NCI-H146 treated with DMSO at 0.1 percent for 48 hours (cell line): ENCODE measurements at regions not wholly inside any gene's neighbourhood (a gene's known extent, or its start where the extent isn't known, plus 50 kb on each side); places are given as distances from the start of the nearest gene placed in this dataset.
"Not testable (repeated sequence)": the region's sequence is repeated elsewhere in the genome, so short reads cannot be mapped to it uniquely, and the experiment has no call there.

Experiments
- DNase-seq: peaks from one replicate; lab custom pipeline; 2025; ENCODE audit not compliant: unreplicated experiment; lab: John Stamatoyannopoulos, UW

DNA sequence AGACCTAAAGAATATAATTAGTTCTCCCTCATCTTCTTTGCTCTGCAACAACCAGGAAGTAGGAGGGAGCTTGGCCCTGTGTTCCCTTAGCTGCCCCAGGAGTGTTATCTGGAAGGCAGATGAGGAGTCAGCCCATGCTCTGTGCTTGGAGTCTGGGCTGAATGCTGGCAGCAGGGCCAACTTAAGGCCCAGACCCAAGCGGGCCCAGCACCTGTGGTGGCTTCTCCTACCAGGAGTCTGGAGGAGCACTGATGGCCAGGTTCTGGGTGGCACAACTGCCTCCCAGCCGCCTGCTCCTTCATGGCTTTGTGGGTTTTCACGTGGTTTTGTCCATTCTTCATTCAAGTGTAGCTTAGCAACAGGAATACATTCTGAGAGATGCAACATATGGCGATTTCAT, 1910.7 kb upstream of the LRRTM1 start:
- no peak for DNase-seq

DNA sequence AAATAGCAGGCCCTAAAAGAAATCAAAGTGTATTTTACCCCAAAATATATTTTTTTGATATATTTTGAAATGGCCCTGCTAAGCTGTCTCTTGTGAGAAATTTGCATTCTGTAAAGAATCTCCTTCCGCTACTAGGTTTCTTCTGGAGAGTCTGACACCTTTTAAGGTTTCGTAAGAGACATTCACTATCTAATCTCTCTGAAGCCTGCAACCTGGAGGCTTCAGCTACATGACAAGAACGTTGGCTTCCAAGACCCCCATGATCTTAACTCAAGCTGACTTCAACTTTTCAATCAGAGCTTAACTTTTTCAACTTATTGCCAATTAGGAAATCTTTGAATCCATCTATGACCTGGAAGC, 1894.9 kb upstream of the LRRTM1 start:
- DNase-seq = no peak

DNA sequence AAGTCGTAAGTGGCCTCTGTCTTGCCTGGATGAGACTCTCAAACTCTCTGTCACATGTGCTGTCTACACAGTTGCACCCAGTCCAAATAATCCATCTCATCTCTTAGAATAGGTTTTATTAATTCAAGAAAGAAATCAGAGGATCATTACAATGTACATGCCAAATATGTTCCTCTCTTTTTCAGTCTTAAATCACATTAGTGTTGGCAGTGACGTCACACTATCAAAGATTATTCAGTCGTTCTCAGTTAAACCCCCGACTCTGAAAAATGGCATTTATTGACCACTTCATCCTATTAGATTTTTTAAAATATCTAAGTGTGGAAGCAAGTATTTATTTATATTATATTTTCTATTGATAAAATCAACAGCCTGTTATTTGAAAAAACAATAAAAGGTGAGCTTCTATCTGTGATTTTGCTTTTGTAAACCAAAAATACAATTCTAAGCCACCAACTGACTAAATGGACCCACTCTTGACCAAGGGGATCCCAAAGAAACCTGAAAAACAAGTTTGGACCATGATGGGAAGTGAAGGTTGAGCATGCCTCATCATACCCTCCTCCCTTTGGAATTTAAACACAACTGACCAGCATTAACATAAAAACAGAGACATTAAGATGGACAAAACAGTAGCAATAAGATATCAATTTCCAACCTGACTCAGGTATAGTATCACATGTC, 1894.4 kb upstream of the LRRTM1 start:
- no peak for DNase-seq

DNA sequence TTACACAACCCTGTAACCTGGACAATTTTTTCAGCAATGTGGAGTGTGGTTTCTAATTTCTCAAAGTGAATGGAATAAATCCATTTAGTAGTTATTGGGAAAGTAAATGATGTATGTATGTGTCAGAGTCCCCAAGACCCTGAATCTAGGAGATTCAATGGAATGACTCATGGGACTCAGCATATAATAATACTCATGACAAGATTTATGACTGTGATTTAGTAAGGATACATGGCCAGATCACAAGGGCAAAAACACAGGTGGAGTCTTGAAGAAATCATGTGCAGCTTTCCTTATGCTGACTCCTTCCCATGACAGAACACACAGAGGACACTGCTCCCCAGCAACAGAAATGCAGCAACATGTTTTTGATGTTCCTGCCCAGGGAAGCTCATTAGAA, 1877.7 kb upstream of the LRRTM1 start:
- DNase-seq = no peak

DNA sequence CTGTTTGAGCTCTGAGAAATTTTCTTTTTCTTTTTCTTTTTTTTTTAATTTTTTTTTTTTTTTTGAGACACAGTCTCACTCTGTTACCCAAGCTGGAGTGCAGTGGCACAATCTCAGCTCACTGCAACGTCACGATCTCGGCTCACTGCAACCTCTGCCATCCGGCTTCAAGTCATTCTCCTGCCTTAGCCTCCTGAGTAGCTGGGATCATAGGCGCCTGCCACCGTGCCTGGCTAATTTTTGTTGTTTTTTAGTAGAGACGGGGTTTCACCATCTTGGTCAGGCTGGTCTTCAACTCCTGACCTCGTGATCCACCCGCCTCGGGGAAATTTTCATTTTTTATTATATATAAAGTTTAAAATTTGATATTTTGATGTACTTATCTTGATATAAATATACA, 1870.7 kb upstream of the LRRTM1 start:
- DNase-seq = not testable (repeated sequence)

DNA sequence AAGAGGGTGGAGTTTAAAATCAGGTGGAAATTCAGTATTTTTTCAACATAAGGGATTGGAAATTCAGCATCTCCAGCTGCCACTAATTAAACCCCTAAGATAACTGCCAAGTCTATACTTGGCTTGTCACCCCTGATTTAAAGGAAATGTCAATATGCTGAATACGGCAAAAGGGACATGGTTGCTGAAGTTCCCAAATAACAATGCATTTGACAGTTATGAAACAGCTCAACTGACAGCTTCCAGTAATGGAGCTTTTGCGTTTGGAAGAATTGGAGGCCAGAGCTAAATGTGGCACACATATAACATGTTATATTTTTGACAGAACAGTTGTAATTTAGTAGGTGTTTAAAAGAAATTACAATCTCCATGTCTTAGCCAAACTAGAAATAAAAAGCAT, 1867.9 kb upstream of the LRRTM1 start:
- no peak for DNase-seq

DNA sequence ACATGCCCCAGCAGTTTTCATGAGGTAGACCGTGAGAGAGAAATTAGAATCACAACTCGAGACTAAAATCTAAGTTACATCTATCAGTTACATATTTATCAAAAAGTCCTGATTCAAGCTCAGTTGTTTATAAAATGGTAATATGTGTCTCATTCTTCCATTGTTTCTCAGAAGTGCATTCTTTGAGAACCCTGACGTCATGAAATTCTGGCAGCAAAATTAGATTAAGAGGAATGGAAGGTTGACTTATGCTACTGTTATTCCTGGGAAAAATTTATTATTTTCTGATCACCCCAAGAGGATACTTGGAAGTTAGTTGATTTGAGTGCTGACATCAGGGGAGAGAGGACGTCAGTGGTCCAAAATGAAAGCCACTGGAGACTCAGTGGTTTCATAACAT, 1864.8 kb upstream of the LRRTM1 start:
- DNase-seq = no peak

DNA sequence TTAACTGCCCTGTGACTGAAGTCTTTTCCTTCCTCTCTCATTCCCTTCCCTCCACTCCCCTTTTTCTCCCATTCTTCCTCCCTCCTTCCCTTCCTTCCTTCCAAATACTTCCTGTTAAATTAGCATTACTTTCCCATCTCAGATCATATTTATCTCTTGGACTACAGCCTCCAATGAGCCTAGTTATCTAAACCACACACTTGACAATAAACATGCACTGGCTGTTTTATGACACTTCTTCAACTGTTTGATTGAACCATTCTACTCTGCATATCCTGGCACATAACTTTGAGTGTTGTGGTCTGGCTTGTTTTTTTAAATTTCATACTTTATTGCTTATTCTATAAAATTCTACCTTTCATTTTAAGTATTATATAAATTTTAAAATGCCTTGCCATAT, 1860.8 kb upstream of the LRRTM1 start:
- DNase-seq = no peak

DNA sequence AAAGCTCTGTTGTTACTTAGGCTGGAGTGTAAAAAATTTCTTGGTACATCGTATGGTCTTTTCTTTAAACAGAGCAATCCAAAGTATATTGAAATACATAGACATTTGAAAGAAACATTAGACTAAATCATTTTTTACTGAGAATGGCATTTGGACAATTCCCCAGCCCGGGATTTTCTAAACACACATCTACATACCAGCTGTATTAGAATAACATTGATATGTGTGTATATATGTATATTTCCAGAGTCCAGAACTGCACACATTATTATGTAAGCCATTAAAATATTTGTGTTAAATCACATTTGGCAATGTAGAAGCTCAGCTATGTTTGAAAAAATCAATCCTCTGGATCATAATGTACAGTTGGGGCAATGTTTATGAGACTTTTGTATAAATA, 1853.6 kb upstream of the LRRTM1 start:
- no peak for DNase-seq

DNA sequence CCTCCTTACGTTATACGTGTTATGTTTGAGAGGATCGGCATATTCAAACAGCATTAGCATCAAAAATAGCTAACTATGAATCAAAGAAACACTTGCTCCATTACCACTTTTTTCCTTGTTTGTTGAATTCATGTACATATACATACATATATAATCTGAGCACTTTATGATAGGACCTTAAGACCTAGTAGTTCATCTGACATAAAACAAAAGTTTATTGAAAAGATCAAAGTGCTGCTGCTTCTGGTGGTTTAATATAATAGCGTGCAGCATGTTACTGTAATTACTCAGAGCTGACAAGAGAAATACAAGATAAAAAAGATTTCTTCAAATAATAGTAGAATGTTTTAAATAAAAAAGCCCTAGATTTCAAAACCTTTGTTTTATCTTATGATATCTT, 1850.9 kb upstream of the LRRTM1 start:
- no peak for DNase-seq

DNA sequence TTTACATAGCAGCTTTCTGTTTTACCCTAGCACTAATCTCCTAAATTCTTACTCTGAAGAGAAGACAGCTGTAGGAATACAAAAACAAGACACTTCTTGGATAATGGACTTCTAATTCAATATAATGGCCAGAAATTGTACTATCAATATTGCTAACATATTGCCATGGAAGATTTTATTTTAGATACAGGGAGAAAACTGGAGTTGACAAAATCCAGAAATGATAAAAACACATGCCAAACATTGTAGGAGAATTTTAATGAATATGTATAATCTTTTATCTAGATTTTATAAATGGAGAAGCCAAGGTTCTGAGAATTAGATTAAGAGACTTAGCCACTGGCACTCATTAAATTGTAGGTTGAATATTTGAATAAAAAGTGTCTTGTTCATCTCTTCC, 1838.8 kb upstream of the LRRTM1 start:
- DNase-seq = no peak

DNA sequence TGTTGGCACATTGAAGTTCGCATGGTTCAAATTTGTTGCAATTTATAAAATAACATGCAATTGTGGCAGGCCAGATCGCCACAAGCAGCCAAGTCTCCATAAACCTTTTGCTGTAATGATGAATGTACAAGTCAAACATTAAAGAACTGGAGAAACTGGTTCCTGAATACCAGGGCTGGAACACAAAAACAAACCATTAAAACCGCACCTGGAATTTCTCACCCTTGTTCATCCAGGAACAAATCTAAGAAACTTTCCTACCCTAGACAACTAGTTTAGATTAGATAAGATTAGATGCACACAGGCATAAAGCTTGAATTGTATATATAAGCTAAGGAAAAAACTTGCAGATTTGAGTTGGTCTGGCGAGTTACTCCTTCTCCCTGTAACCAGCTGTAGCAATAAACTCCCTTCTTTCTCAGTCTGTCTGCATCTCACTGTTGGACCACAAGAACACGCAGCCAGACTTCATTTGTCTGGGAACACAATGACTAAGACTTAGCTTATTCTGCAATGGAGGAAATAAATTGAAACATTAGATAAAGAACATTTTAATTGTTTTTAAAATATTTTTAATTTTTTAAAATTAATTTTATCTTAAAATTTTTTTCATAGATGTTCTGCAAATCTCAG, 1835.5 kb upstream of the LRRTM1 start:
- DNase-seq = no peak

DNA sequence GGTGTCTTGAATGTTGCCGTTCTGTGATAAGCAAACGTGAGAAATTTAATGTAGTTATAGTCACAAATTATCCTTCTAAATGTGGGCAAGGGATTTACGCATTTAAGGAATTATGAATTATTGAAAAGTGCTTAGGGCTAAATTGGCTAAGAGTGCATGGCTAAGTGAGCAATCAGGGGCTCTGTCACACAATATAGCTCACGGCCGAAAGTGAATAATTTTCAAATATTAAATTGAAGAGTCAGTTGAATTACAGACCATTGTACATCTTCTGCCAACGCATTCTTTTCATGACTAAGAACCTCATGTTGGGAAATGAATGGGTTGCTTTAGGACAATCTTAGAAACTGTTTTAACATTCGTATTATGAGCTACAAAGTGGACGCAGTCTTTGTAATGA, 1832.9 kb upstream of the LRRTM1 start:
- DNase-seq = no peak

DNA sequence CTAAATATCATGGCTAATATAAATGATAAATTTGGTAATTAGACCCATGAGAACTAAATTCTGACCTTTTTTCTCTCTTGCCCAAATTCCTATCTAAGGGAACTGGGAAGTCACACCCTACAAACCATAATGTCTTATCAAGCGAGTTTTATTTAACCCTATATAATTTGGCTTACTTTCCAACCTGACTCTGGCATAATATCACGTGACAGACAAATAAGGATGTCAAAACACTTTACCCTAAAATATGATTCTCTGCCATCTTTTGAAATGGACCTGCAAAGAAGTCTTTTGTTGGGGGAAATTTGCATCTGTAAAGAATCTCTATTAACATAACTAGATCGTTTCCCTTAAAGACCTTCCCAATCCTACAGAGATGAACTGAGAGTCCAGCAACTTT, 1823.5 kb upstream of the LRRTM1 start:
- DNase-seq = no peak

DNA sequence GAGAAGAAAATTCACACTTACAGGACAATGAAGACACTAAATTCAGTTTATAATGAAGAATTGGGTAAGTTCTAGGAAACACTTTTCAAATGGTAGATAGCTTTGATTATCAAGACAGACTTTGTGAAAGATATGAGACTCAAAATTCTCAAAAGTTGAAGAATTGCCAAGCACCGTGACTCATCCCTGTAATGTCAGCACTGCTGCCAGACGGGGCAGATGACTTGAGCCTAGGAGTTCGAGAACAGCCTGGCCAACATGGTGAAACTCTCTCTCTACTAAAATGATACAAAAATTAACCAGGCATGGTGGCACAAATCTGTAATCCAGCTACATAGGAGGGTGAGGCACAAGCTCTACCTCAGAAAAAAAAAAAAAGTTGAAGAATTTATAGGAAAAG, 1820.1 kb upstream of the LRRTM1 start:
- DNase-seq = no peak

DNA sequence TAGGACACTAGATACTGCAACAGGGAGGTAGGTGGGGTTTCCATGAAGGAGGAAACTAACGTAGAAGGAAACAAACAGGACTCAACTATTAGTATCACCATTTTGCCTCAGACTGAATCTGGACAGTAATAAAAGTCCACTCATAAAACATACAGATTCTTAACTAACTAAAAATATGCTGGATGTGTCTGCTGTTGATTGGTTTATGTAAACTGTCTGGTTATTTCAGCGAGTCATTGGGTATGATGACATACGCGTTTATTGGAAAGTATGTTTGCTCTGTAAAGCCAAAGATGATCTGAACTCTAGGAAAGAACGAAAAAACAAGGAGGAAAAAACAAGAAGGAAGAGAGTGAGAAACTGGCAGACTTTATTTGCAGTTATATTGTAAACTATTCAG, 1816.1 kb upstream of the LRRTM1 start:
- no peak for DNase-seq

DNA sequence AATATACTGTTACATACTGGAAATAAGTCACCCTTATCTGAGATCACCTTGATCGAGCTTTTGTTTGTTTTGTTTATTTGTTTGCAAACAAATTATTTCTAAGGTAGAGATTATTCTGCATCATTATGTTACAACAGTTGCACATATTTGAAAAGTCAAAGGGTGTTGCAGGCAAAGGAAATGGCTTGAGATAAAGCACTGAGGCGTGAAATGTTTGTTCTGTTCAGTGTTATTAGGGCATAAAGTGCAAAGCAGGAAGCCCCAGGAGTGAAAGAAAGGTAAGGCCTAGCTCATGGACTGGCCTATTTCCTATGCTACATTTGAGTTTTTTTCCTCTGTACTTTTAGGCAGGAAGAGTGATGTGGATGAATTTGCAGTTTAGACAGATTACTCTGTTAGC, 1815.6 kb upstream of the LRRTM1 start:
- no peak for DNase-seq

DNA sequence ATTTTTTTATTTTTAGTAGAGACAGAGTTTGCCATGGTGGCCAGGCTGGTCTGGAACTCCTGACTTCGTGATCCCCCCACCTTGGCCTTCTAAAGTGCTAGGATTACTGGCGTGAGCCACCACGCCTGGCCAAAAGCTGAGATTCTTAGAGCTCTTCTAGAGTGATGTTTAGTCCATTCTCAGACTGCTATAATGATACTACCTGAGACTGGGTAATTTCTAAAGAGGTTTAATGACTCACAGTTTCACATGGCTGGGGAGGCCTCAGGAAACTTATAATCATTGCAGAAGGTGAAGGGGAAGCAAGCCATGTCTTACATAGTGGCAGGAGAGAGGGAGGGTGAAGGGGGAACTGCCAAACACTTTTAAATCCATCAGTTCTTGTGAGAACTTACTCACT, 1804.9 kb upstream of the LRRTM1 start:
- DNase-seq = no peak

DNA sequence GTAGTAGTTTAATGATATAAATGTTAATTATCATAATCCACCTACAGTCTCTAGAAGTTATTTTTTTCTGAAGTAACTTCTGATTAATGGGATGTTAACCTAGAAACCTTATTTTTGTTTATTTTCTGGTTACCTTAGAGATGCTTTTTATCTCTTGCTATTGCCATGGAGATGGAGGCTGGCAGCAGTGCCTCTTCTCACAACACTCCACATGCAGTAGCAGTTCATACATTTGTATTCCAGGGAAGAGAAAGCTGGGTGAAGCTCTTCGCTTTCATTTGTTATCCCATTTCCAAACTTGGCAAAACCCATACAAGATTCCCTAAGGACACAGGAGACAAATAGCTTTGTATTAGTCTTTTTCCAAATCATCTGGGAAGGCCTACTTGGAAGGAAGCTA, 1794.1 kb upstream of the LRRTM1 start:
- DNase-seq = no peak

DNA sequence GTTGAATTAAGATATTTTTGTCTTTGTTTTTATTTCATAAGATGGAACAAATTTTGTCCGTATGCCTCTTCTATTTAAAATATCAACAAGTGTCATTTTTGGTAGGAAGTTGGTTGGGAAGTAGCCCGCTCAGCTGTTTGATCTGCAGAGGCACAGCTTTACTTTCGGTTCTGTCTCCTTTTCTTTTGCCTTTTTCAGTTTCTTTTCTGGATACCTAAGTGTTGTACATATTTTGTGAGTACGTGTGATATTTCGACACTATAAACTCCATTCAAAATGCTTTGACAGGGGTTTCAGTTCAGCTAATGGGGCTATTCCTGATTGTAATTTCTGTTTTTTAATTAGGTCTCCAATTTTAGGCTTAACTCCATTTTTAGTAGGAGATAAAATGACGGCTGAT, 1785.0 kb upstream of the LRRTM1 start:
- DNase-seq = no peak

DNA sequence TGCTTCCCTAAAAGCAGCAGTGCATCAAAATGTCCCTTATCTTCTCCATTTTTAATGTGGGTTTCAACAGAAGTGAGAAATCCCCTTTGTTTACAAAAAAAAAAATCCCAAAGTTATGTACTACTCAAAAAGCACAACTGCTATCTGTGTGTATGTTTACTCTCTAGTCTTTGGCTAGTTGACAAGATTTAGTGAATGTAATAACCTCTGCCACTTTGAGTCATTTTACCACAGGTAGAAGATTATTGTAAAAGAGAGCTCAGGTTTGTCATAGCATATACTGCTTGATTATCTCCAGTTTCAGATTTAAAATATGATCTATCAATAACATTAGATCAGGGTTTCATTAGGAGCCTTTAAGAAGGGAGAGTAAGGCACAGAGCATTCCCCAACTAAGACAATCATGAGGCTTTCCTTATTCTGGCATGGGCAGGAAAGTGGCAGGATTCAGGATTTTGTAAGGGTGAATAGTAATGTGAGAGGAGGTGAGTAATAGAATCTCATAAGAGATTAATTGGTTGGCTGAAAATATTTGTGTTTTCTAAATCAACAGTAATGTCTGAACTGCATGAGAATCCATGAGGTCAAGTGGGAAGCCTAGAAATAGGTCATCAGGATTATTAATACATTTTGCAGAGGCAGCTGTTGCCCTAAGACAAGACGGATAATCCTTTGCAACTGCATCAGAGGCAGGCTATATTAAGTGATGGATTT, 1780.3 kb upstream of the LRRTM1 start:
- DNase-seq = no peak

DNA sequence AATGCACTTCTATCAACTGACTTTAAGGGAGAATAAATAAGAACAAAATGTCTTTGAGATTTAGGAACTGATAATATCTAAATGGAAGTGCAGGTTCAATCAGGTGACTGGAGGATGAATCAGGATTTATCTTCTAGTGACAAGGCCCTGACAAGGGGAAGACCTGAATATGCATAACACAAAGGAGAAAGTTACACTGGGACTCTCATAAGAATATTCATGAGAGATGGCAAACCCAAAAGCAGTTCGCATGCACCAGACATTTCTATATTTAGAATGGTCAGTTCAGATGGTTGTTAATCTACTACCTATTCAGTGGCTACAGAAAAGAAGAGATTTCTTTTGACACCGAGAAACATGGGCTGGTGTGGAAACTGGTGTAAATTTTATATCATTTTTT, 1771.3 kb upstream of the LRRTM1 start:
- DNase-seq = no peak

DNA sequence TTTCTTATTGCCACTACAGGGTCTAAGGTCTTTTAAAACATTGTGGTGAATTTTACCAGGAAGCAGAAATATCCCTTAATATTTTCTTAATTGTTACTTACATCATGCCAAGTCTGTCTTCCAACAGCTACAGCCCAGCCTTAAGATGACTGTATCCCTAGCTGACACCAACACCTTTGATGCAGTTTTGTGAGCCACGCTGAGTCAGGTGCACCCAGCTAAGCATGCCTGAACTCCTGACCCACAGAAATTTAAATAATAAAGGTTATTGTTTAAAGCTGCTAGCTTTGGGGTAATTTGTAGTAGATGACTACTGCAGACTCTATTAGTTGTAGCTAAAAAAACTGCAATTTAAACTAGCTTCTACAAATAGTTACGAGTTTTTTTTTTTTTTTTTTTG, 1757.9 kb upstream of the LRRTM1 start:
- no peak for DNase-seq
